Large intestine (tissue), 3 donors: ENCODE measurements at regions not wholly inside any gene's neighbourhood (a gene's known extent, or its start where the extent isn't known, plus 50 kb on each side); places are given as distances from the start of the nearest gene placed in this dataset.
A peak's percentile ranks its signal among the peaks of the same experiment; 100 is the strongest.
"Not testable (repeated sequence)": the region's sequence is repeated elsewhere in the genome, so short reads cannot be mapped to it uniquely, and the experiment has no call there.

Source experiments
- DNase-seq, 2 donors: peaks; one replicate each; pipeline versions ENCODE4 v3.0.0 to v3.0.0-alpha.2; 2013
- H3K27ac ChIP-seq: one replicate; pipeline ENCODE4 v1.5.1; 2013; ENCODE audit warnings: low read length
- H3K27me3 ChIP-seq: 2 replicates; pipeline ENCODE4 v1.6.1; 2013; ENCODE audit warnings: low read length; ENCODE audit not compliant: control insufficient read depth, insufficient read depth
- H3K36me3 ChIP-seq: 2 replicates; pipeline ENCODE4 v1.6.1; 2013; ENCODE audit warnings: low read length; ENCODE audit not compliant: control insufficient read depth, insufficient read depth
- H3K4me1 ChIP-seq: one replicate; pipeline ENCODE4 v1.6.1; 2013; ENCODE audit warnings: low read length; ENCODE audit not compliant: control insufficient read depth, insufficient read depth
- H3K4me3 ChIP-seq: one replicate; pipeline ENCODE4 v1.5.1; 2013; ENCODE audit warnings: low read length
- H3K9me3 ChIP-seq: one replicate; pipeline ENCODE4 v1.6.1; 2013; ENCODE audit warnings: mild to moderate bottlenecking, low read depth, low read length, moderate library complexity; ENCODE audit not compliant: control insufficient read depth
- WGBS: methylation state at CpG from one replicate; pipeline ENCODE4 v1.1.5; 2013; ENCODE audit warnings: low lambda C conversion rate; ENCODE audit not compliant: insufficient coverage; 5-methylcytosine and 5-hydroxymethylcytosine counted together

DNA sequence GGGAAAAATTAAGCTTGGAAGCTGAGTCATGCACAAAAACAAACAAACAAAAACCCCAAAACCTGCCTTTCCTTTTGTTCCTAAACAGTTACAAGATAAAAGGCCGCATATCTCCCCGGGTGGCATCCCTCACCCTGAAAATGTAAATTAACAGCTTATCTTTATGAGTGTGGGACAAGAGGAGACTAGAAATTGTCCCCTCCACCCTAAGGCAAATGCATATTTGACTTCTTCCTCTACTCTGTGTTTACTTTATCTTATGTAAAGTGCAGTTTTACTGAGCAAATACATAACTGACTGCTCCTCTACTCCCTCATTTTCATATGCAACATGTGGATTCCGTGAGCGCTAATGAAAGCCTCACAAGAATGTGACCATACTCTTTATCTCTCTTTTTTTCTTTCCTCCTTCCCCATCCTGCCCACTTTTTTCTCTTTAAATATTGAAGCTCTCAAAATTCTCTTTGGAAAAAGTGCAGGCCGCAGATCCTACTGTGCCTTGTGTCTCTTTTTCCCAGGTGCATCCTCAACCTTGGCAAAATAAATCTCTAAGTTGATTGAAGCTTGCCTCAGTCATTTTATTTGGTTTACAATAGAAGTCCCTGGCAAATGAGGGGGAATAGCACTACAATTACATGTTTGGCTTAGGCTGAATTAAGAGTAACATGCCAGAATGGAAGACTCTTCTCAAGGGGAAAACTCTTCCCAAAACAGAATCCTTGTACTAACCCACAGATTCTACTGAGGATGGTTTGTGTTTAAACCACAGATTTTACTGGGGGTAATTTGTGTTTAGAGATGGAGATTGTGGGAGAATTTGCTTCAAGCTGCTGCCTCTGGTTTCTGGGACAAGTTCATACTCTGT lies 72.7 kb upstream of the WDR72 start:
- Histone ChIP-seq H3K4me3 (no peak overlapping the region), H3K4me1 (peaks cover 44% of the 10 kb centered on the region), H3K9me3 (no peaks in the 10 kb centered on the region), H3K27ac (peak overlapping the region; percentile 68), H3K27me3 (no peaks in the 10 kb centered on the region), H3K36me3 (no peaks in the 10 kb centered on the region)
- DNase-seq: peak in 1 of 2 donors; percentile 48
- 33% methylated on average over 5 of the region's 5 CpGs for WGBS

DNA sequence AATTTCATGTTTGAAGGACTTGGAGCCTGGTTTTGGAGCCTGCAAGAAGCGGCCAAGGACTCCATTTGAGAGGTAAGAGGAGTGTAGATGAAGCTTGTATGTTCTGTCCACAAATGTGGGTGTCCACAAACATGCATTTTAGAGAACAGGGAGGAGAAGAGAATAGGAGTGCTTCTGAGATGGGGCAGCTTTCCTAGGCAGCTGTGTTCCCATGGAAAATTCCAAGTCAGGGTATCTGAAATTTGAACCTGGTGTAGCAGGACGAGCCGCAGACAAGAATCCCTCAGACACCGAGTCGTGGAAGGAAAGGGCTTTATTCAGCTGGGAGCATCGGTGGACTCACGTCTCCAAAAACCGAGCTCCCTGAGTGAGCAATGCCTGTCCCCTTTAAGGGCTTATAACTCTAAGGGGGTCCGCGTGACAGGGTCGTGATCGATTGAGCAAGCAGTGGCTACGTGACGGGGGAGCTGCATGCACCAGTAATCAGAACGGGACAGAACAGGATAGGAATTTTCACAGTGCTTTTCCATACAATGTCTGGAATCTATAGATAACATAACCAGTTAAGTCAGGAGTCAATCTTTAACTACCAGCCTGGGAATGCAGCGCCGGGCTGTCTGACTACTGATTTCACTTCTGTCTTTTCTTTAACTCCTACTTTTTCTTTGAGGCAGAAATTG lies 71.4 kb upstream of the WDR72 start:
- H3K4me1 ChIP-seq: peaks cover 41% of the 10 kb centered on the region
- no CpG with 5 or more reads among the region's 17 CpGs for WGBS
- H3K9me3 ChIP-seq: no peaks in the 10 kb centered on the region
- peak; percentile 52 to 81 for DNase-seq
- no peaks in the 10 kb centered on the region for H3K36me3 ChIP-seq
- peak overlapping the region; percentile 16 for H3K4me3 ChIP-seq
- H3K27ac ChIP-seq: peak overlapping the region; percentile 68
- no peaks in the 10 kb centered on the region for H3K27me3 ChIP-seq

DNA sequence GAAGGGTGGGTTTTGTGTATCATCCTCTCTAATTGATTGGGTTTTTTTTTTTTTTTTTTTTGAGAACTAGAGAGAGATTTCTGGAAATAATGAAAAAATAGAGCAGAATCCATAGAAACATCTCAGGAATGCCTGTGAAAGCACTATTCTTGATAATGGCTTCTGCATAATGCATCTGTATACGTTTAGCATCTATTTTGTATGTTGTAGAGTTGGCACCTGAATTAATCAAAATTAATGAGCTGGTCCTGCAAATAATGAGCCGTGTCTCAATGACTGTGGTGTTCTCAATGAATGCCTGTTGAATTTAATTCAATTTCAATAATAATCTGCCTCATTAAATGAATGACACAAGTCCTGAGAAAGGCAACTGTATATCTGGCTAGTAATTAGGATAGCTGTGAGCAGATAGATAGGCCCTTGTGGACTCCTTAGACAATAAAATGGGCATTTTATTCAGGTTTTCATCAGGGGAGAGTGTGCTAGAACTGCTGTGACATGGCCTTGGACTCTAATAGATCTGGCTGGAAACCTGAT lies 70.5 kb upstream of the WDR72 start:
- peak overlapping the region; percentile 68 for H3K27ac ChIP-seq
- H3K4me1 ChIP-seq: peaks cover 33% of the 10 kb centered on the region

DNA sequence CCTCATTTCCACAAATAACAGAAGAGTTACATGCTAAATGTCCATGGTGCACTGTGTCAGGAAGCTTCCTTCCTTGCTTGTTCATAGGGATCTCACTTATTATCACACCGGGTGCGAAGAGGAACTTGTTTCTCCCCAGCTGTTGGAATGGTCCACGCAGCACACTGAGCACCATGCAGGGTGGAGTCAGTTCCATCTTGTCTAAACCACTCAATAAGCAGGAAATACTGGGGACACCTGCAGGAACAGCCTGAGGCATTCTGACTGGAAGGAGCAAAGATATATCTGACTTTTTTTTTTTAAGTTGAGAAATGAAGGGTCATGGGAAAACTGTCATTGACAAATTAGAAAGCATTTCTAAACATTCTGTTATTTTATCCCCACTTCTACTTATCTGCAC lies 70.0 kb upstream of the WDR72 start:
- Histone ChIP-seq H3K27ac (no peak overlapping the region), H3K36me3 (no peaks in the 10 kb centered on the region), H3K4me3 (no peak overlapping the region), H3K27me3 (no peaks in the 10 kb centered on the region), H3K9me3 (no peaks in the 10 kb centered on the region), H3K4me1 (peaks cover 28% of the 10 kb centered on the region)
- DNase-seq: no peak
- no CpG with 5 or more reads among the region's 3 CpGs for WGBS

More for the DNA sequence above, 70.5 kb upstream of the WDR72 start:
- no peaks in the 10 kb centered on the region for H3K27me3 ChIP-seq
- DNase-seq: no peak
- no peak overlapping the region for H3K4me3 ChIP-seq
- WGBS: 100% methylated on average over 1 of the region's 2 CpGs
- no peaks in the 10 kb centered on the region for H3K36me3 ChIP-seq
- no peaks in the 10 kb centered on the region for H3K9me3 ChIP-seq

DNA sequence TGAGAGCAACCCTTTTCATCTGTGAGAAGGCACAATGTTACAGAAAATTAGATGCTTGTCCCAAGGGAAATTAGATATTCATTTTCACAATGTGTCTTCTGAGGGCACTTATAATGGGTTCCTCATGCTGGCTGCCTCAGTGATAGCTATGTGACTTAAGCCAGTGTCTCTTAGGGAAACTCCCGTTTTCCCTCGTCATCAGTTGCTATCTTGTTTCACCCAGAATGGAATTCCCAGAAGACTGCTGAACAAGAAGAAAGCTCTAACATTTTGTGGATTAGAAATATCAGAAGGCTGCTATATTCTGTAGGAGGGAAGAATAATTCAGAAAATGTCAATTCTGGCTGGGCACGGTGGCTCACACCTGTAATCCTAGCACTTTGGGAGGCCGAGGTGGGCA lies 67.9 kb upstream of the WDR72 start:
- H3K4me1 ChIP-seq: peaks cover 16% of the 10 kb centered on the region
- DNase-seq: no peak
- no CpG with 5 or more reads among the region's 4 CpGs for WGBS
- H3K9me3 ChIP-seq: no peaks in the 10 kb centered on the region
- no peaks in the 10 kb centered on the region for H3K27me3 ChIP-seq
- H3K36me3 ChIP-seq: no peaks in the 10 kb centered on the region
- H3K4me3 ChIP-seq: no peak overlapping the region
- H3K27ac ChIP-seq: no peak overlapping the region

DNA sequence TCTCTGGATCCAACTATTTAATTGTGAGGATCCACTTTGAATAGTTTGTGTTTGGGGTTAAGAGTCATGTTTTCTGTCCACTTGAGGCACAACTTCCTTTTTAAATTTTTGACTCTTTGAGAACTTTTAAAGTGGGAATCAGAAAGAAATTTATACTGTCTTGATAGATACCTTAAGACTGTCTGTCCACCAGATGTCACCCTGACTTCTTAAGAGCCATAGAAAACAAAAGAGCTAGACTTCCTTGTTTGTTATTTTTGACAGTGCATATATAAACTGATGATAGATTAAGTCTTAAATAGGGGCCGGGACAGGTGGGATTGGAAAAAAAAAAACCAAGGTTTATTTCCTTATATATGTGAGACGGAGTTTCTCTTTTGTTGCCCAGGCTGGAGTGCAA lies 52.1 kb upstream of the WDR72 start:
- Histone ChIP-seq H3K36me3 (no peaks in the 10 kb centered on the region), H3K4me1 (peaks cover 9% of the 10 kb centered on the region), H3K27ac (no peak overlapping the region), H3K4me3 (no peak overlapping the region), H3K9me3 (no peaks in the 10 kb centered on the region), H3K27me3 (no peaks in the 10 kb centered on the region)
- WGBS: no CpG with 5 or more reads among the region's 2 CpGs
- peak; percentile 32 to 50 for DNase-seq

DNA sequence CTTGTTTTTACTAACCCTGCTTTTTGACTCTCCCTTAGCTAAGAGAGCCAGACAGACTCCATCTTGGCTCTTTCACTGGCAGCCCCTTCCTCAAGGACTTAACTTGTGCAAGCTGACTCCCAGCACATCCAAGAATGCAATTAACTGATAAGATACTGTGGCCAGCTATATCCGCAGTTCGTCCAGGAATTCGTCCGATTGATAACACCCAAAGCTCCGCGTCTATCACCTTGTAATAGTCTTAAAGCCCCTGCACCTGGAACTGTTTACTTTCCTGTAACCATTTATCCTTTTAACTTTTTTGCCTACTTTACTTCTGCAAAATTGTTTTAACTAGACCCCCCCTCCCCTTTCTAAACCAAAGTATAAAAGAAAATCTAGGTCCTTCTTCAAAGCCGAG lies 50.8 kb upstream of the WDR72 start:
- not testable (repeated sequence) for DNase-seq, H3K36me3 ChIP-seq, H3K27me3 ChIP-seq, H3K27ac ChIP-seq, H3K9me3 ChIP-seq, H3K4me1 ChIP-seq, H3K4me3 ChIP-seq
- WGBS: 29% methylated on average over 1 of the region's 7 CpGs
